SW480 (cell line): ENCODE measurements at regions not wholly inside any gene's neighbourhood (a gene's known extent, or its start where the extent isn't known, plus 50 kb on each side); places are given as distances from the start of the nearest gene placed in this dataset.
"Not testable (repeated sequence)": the region's sequence is repeated elsewhere in the genome, so short reads cannot be mapped to it uniquely, and the experiment has no call there.

Experiments used
- DNase-seq: peaks from one replicate; pipeline ENCODE4 v3.0.0-alpha.2; 2016; ENCODE audit warnings: low spot score

DNA sequence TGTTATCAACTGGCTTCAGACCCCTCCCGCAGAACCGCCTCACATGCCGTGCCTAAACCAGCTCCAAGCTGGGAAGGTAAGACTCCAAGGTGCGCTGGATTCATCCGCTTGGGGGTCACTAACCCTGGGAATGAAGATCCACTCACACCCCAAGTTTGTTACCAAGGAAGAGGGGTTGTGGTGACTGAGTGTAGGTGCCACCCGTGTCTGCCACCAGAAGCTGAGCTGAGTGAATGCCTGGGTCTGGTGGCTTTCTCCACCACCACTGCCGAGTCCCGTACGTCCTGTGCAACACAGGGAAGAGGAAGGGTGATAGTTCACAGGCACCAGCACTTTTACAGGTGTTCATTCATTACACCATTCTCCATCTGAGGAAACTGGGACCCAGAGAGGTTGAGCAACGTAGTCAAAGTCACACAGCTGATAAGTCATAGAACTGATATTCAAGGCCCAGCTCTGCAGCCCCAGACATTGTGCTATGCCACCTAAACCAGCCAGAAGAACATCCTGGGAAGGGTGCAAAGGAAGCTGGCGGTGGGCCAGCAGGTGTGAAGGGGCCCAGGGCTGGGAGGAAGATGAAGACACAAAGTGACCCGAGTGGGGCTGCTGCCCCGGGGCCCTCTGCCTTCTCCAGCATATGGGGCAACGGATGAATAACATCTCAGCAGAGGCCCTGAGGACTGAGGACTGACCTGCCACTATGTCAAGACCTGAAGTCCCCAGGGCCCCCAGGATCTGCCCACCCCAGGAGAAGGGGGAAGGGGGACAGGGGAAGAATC lies 70.9 kb upstream of the PPP1R26 start:
- DNase-seq = no peak

DNA sequence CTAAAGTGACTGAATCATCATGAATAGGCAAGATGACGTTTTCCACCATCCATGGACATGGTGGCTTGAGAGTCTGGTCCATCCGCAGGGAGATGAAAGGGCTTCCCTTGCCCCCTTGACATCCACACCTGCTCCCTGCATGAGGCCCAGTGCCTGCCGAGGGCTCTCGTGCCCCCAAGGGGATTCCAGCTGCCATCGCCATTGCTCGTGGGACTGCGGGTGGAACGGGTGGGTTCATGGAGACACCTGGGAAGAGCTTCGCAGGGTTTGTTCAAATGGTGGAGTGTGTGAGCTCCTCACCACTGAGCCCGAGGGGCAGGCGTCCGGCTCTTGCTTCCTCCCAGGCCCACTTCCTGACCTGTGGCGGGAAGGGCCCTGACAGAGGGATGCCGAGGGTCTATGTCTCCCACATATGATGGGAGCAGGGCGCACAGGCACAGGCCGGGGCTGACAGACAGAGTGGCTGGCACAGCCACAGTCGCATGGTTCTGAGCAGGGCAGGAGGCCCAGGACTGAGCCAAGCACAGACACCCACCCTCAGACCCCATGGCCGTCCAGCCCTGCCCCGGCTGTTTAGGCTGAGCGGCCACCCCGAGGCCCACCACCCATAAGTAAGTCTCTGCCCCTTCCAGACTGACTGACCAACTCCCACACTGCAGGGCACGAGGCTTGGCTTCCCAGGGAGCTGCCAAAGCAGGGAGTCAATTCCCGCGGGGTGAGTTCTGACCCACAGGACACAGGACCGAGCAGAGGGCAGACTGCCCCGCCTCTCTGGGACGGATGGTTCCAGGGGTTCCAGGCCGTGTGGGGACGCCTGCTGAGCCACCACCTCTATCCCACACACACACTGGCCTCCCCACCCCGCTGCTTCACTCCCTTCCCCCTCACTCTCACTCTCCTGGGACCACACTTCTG lies 70.0 kb upstream of the PPP1R26 start:
- no peak for DNase-seq

DNA sequence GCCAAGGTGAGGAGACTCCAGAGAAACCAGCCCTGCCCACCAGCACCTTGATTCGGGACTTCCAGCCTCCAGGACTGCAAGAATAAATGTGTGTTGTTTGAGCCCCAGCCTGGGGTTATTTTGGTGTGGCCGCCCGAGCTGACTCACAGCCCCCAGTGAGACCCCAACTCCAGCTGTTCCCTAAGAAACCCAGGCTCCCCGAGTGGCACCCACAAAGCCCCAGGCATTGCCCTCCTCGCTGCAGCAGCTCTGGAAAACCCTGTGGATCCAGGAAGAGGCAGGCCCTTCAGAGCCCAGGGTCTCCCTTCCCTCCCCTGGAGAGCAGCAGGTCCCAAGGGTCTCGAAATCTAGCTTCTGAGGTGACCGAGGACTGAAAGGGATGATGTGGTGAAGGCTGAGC lies 69.2 kb upstream of the PPP1R26 start:
- DNase-seq = no peak

DNA sequence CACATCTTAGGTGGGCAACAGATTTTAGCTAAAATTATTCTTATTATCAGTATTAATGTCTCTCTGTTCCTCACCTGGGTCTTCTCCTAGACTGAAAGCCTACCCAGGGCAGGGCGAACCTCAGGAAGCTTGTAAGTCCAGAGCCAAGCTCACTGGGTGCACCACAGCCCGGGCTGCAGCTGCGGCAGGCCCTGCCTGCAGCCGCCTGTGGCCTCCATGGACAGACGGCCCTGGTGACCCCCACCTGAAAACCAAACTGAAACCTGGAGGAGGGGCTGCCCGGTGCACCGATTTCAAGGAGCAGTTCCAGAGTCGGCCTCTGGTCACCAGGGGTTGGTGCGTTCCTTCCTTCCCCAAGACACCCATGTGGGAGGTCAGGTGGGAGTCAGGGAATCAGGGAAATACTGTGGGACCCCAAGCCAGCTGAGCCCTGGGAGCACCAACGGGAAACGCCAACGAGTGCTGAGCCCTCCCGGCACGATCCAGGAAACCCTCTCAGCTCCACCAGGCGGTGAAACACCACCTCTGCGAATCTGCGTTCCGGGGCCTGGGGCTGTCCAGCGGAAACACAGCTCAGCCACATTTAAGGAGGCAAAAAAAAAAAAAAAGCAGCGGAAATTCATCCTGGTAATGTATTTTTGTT lies 68.6 kb upstream of the PPP1R26 start:
- DNase-seq = no peak

DNA sequence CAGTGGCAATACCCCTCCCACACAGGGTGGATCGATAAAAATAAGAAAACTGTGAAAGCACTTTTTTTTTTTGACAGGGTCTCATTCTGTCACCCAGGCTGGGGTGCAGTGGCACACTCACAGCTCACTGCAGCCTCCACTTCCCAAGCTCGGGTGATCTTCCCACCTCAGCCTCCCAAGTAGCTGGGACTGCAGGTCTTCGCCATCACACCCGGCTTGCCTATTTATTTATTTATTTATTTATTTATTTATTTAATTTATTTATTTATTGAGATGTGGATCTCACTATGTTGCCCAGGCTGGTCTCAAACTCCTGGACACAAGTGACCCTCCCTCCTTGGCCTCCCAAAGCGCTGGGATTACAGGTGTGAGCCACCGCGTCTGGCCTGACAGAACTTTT lies 68.0 kb upstream of the PPP1R26 start:
- not testable (repeated sequence) for DNase-seq

DNA sequence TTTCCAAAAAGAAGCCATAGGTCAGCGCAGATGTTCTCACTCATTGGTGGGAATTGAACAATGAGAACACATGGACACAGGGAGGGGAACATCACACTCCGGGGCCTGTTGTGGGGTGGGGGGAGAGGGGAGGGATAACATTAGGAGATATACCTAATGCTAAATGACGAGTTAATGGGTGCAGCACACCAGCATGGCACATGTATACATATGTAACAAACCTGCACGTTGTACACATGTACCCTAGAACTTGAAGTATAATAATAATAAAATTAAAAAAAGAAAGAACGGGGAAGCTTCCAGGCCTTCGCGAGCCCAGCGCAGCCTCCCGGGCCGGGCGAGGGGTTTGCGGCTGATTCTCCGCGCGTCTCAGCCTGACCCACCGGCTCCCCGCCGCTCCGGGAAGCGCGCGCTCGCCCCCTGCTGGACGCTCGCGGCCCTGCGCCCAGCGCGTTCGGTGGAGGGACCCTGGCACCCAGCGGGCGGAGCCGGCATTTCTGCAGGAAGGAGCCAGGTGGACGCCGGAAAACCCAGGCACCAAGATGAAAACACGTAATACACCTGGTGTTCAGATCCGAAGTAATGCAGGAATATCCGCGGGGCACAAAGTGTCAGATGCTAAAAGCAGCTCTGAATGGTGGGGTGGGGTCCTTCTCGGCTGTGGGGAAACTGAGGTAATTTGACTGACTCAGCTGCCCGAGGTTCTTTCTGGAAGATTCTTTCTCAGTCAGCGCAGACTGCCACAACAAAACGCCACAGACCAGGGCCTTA lies 67.1 kb upstream of the PPP1R26 start:
- peak; percentile 58 for DNase-seq

DNA sequence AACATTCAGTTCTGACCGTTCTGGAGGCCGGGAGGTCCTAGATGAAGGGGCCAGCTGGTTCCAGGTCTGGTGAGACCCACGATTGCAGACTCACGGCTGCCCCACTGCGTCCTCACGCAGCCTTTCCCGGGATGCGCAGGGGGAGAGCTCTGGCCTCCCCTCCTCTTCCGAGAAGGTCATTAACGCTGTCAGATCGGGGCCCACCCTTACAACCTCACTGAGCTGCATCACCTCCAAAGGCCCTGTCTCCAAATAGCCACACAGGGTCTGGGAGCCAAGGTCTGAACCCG lies 66.6 kb upstream of the PPP1R26 start:
- no peak for DNase-seq

DNA sequence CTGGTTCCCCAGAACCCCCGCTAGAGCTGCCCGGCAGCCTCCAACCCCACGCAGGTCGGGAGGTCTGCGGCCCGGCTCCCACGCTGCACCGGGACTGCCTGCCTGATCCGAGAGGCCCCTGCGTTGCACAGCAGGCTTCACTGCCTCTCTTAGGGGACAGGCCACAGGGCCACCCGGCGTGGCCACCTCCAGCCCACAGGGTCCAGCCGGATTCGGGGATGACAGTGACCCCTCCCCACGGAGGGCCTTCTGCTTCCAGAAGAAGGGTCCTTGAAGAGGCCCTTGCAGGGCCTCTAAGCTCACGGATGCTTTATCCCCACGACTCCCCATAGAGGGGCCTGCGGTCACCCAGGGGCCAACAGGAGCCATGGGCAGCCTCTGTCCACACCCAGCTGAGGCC lies 66.1 kb upstream of the PPP1R26 start:
- DNase-seq = no peak

DNA sequence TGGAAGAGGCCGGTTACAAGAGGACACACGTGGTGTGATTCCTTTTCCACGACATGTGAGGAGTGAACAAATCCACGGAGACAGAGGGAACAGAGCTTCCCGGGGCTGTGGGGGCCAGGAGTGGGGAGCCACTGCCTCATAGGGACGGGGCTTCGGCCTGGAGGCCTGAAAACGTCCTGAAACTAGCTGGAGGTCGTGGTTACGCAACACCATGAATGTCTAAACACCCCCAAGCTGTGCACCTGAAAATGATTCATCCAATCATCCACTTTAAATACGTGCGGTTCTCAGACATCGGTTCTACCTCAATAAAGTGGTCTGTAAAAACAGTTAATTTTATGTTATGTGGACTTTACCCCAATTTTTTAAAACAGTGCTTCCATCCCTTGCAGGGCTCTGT lies 65.3 kb upstream of the PPP1R26 start:
- no peak for DNase-seq

DNA sequence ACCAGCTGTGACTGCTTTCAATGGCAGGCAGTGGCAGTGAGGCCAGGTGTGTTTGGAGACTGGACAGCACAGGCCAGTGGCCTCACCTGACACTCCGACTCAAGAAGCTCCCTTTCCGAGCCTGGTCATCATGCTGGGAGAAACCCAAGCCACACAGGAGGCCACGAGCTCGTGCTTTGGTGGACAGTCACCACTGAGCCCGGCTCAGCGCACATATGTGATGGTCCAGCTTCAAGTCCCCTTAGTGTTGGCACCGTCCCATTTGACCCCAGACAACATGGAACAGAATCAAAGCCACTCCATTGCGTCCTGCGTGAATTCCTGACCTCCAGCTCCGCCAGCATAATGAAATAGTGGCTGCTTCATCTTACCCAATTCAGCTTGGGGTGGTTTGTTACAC lies 64.0 kb upstream of the PPP1R26 start:
- DNase-seq = no peak

DNA sequence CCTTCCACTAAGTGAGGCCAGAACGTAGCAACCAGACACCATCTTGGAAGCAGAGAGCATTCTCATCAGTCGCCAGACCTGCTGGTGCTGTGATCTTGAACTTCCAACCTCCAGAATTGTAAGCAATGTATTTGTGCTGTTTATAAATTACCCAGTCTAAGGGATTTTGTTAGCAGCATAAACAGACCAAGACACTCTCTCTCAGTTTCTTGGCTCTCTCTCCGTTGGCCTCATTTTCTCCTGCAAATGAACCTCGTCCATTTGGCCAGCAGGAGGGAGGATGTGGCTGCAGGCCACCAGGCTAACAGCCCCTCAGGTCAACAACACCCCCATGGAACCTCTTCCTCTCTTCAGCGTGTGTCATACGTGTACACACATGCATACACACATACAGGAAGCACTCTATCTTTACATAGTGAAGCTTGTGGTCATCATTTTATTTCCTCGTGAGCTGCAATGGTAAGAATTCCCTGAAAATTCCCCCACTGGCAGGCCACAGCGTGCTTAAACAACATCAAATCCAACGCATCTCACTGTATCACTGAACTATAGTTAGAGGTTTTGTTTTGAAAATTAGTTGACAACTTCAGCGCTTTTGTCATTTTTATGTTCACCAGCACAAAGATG lies 62.8 kb upstream of the PPP1R26 start:
- DNase-seq = no peak

DNA sequence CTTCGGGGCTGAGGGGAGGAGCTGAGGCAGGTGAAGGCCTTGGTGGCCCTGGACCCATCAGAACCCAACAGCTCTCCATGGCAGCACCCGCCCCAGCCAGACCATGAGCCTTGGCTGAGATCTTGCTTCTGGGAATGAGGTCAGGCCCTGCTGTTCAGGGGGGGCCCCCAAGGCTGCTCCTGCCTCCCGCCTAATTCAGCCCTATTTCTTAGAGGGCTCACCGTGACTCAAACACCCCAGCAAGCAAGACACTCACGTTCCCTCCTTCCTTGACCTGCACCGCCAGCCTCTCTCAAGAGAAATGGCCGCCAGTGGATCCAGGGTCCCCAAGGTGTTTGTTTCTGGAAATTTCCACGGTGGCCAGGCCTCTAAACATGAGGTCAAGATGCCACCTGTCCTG lies 61.4 kb upstream of the PPP1R26 start:
- no peak for DNase-seq

DNA sequence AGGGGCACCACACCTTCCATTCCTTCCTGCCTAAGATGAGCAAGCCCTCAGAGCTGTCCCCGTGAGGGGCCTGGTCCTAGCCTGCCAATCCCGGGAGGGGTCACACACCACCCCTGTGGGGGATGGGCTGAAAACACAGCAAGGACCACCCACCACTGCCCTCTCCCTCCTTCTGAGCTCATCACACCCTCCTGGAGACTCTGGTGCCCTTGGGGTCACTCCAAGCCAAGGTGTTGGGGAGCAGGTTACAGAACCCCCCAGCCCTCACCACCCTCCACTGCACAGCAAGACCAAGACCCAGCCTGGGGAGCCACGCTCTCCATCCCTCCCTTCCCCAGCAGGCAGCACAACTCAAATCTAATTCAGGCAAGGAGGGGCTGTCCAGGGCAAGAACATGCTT lies 60.5 kb upstream of the PPP1R26 start:
- DNase-seq = no peak

DNA sequence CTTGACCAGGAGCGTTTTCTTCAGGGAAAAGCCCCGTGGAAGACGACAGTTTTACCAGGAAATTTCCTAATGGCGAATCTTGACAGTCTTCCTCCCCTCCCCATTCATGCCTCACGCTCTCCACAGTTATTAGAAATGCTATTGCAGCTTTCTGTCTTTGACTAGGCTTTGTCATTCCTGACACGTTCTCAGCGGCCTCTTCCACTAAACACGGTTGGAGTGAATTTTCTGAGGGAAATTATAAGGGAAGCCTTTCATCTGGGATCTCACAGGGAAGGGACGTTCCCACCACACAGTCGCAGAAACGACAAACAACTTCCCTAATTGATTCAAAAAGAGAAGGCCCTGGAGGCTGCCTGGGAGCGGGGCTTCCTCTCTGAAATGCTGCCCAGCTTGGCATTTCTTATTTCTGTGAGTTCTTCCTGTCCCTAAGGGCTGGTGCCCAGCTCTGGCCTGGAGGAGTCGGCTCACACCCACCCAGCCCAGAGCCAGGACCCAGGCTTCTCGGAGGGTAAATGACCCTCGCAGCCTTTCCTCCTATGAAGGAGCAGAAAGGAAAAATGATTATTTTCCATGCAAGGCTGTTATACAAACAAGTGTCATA lies 57.1 kb upstream of the PPP1R26 start:
- no peak for DNase-seq

DNA sequence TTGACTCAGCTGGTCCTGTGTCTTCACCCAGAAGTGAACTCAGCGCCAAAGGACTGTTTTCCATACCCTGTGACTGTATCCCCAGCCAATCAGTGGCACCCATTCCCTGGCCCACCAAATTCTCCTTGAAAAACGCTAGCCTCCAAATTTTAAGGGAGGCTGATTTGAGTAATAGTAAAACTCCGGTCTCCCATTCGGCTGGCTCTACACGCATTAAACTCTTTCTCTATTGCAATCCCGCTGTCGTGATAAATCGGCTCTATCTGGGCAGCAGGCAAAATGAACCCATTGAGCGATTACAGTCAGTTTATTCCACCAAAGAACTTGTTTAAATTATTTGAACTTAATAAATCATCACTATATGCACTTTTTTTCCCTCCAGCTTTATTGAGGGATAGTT lies 55.9 kb upstream of the PPP1R26 start:
- DNase-seq = no peak
